ENCODE measurements at regions not wholly inside any gene's neighbourhood (a gene's known extent, or its start where the extent isn't known, plus 50 kb on each side); places are given as distances from the start of the nearest gene placed in this dataset.

DNA sequence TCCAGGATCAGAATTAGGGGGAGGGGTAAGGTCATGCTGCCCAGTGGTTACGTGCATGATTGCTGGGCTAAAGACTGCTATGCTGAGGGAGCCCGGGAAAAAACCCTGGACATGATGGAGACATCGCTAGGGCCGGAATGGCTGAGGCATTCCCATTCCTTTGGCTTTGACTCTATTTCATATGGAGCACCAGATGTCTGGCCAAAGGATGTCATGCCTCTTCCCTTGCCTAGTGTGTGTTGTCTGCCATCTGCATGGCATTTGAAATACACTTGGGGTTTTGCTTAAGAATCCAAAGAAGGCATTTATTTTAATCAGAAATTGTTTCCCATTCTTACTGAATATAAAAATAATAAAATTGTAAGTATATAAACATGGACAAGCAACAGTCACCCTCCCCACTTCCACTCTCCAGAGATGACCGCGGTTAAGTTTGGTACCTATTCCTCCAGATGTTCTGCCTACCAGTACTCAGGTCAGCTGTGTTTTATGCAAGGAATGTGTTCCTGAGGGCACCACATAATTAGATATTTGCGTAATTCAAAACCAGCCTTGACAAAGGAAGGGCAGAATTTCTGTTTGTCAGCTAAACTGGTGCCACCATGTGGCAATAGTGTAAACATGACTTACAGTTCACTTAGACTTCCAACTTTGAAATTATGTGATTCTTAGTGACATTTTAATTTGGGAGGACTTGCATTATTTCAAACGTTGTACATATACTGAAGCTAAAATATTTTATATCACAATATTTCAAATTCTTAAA is 105.9 kb downstream of the CT47B1 start:
- no peaks in the 10 kb centered on the region for H3K36me3 ChIP-seq (ENCODE audit: control insufficient read depth in 2 of 2, extremely low read depth in 1 of 2, insufficient read depth in 2 of 2, low read length in 2 of 2)
- ChIA-PET CTCF (interaction anchor here (0.6 to 2.2 kb wide), 8 partner anchors 21 to 252 kb away, joined by 3 to 9 read pairs (median 3); no protein-coding TSS in a partner anchor), POLR2A (interaction anchor here (1.6 kb wide), 1 partner anchor 97 kb away, joined by 4 read pairs; no protein-coding TSS in a partner anchor)
- no peaks in the 10 kb centered on the region for H3K79me2 ChIP-seq (ENCODE audit: control insufficient read depth, insufficient read depth, low read length)
- H3K27me3 ChIP-seq (ENCODE audit: control insufficient read depth in 2 of 2, insufficient read depth in 2 of 2, low read length in 2 of 2) = no peaks in the 10 kb centered on the region
- peak; percentile 88 for FAIRE-seq
- intact Hi-C loops (cut with micrococcal nuclease) = loop anchor here (1.0 to 2.0 kb wide), 7 partner anchors 25 to 271 kb away; partner anchors contain the start of gene MCTS1
- peak; percentile 68 for DNase-seq (ENCODE audit: low read depth, low spot score)
- H3K4me1 ChIP-seq (ENCODE audit: control insufficient read depth, extremely low read depth, insufficient read depth, low read length) = peaks cover 24% of the 10 kb centered on the region
- no peaks in the 10 kb centered on the region for H3K9me3 ChIP-seq (replicated peaks; ENCODE audit: control insufficient read depth, insufficient read depth, low read length)
- H3K9me1 ChIP-seq (replicated peaks; ENCODE audit: control insufficient read depth, extremely low read depth, insufficient read depth, low read length) = no peaks in the 10 kb centered on the region
- BruUV-seq (replicated peaks) = TSS peak; percentile 60
- peak overlapping the region; percentile 65 for H3K9ac ChIP-seq (replicated peaks; ENCODE audit: extremely low read depth, insufficient read depth, low read length)
- H3K4me2 ChIP-seq (ENCODE audit: insufficient read depth, low read length) = no peak overlapping the region
- dilution Hi-C loops (cut with MboI; ENCODE audit: extremely low pct_ligation_motif_present, low sequenced_read_pairs) = no loop called here
- no peaks in the 10 kb centered on the region for H4K20me1 ChIP-seq (replicated peaks; ENCODE audit: control insufficient read depth, extremely low read depth, insufficient read depth, low read length)
- no peak overlapping the region for H2AFZ ChIP-seq (ENCODE audit: low read depth, low read length)
- no peak overlapping the region for H3K4me3 ChIP-seq (replicated peaks in 1 of 3; ENCODE audit: insufficient read depth in 1 of 3, low read depth in 1 of 3, low read length in 3 of 3)
- peak overlapping the region; percentile 96 for H3K27ac ChIP-seq (ENCODE audit: insufficient read depth, low read depth, low read length)
- TF ChIP-seq FOS (IDR thresholded peaks at IDR 0.05; ENCODE audit: borderline replicate concordance, insufficient read depth, low read length) = no peak
- TF ChIP-seq, protein P1, sequence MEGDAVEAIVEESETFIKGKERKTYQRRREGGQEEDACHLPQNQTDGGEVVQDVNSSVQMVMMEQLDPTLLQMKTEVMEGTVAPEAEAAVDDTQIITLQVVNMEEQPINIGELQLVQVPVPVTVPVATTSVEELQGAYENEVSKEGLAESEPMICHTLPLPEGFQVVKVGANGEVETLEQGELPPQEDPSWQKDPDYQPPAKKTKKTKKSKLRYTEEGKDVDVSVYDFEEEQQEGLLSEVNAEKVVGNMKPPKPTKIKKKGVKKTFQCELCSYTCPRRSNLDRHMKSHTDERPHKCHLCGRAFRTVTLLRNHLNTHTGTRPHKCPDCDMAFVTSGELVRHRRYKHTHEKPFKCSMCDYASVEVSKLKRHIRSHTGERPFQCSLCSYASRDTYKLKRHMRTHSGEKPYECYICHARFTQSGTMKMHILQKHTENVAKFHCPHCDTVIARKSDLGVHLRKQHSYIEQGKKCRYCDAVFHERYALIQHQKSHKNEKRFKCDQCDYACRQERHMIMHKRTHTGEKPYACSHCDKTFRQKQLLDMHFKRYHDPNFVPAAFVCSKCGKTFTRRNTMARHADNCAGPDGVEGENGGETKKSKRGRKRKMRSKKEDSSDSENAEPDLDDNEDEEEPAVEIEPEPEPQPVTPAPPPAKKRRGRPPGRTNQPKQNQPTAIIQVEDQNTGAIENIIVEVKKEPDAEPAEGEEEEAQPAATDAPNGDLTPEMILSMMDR (IDR thresholded peaks at IDR 0.05; ENCODE audit: extremely low read depth in 1 of 2, insufficient read depth in 1 of 2, low read depth in 1 of 2, low read length in 2 of 2) = peak in 1 of 2 donors; percentile 23

DNA sequence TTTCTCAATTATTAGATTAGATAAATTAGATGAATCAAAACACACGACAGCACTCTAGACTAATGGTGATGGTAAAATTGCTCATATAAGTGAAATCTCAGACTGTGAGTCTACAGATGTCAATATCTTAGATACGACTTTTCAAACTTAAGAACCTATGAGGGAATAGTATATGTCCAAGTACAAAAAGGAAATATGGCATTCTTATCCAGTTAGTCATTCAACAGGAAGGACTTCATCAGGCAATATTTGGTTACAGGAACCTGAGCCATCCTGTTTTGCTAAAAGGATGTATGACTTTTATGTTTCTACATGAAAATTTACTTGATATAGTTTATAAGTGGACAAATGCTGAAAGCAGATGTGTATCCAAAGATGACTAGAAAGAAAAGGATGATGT is 107.0 kb downstream of the CT47B1 start:
- Histone ChIP-seq H4K20me1 (replicated peaks; ENCODE audit: control insufficient read depth, extremely low read depth, insufficient read depth, low read length) (no peaks in the 10 kb centered on the region), H3K4me1 (ENCODE audit: control insufficient read depth, extremely low read depth, insufficient read depth, low read length) (peaks cover 24% of the 10 kb centered on the region), H3K27ac (ENCODE audit: insufficient read depth, low read depth, low read length) (peak overlapping the region; percentile 96), H3K36me3 (ENCODE audit: control insufficient read depth in 2 of 2, extremely low read depth in 1 of 2, insufficient read depth in 2 of 2, low read length in 2 of 2) (no peaks in the 10 kb centered on the region), H2AFZ (ENCODE audit: low read depth, low read length) (no peak overlapping the region), H3K79me2 (ENCODE audit: control insufficient read depth, insufficient read depth, low read length) (no peaks in the 10 kb centered on the region), H3K9me3 (replicated peaks; ENCODE audit: control insufficient read depth, insufficient read depth, low read length) (no peaks in the 10 kb centered on the region), H3K9me1 (replicated peaks; ENCODE audit: control insufficient read depth, extremely low read depth, insufficient read depth, low read length) (no peaks in the 10 kb centered on the region), H3K27me3 (ENCODE audit: control insufficient read depth in 2 of 2, insufficient read depth in 2 of 2, low read length in 2 of 2) (no peaks in the 10 kb centered on the region), H3K4me2 (ENCODE audit: insufficient read depth, low read length) (peak overlapping the region; percentile 67), H3K9ac (replicated peaks; ENCODE audit: extremely low read depth, insufficient read depth, low read length) (peak overlapping the region; percentile 48), H3K4me3 (replicated peaks in 1 of 3; ENCODE audit: insufficient read depth in 1 of 3, low read depth in 1 of 3, low read length in 3 of 3) (no peak overlapping the region)
- FAIRE-seq = peak; percentile 100
- peak; percentile 77 for DNase-seq (ENCODE audit: low read depth, low spot score)
- intact Hi-C loops (cut with micrococcal nuclease) = loop anchor here (1.0 to 2.0 kb wide), 6 partner anchors 19 to 207 kb away; no protein-coding TSS in a partner anchor
- POLR2A ChIA-PET = interaction anchor here (1.6 kb wide), 1 partner anchor 96 kb away, joined by 4 read pairs; no protein-coding TSS in a partner anchor
- dilution Hi-C loops (cut with MboI; ENCODE audit: extremely low pct_ligation_motif_present, low sequenced_read_pairs) = no loop called here
- no TSS peak for BruUV-seq (replicated peaks)
- CTCF ChIA-PET = interaction anchor here (1.2 to 2.2 kb wide), 4 partner anchors 20 to 219 kb away, joined by 3 to 9 read pairs (median 4); no protein-coding TSS in a partner anchor
- TF ChIP-seq, protein P2, sequence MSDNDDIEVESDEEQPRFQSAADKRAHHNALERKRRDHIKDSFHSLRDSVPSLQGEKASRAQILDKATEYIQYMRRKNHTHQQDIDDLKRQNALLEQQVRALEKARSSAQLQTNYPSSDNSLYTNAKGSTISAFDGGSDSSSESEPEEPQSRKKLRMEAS (IDR thresholded peaks at IDR 0.05; ENCODE audit: insufficient read depth, insufficient read length) = no peak
- TF ChIP-seq JUN (IDR thresholded peaks at IDR 0.05; ENCODE audit: borderline replicate concordance, insufficient read depth, insufficient read length, low read depth) (peak; percentile 80), FOS (IDR thresholded peaks at IDR 0.05; ENCODE audit: borderline replicate concordance, insufficient read depth, low read length) (peak; percentile 63), GATA2 (IDR thresholded peaks at IDR 0.05; ENCODE audit: insufficient read depth, insufficient read length, low read depth, low read length) (no peak), POLR2A (IDR thresholded peaks at IDR 0.05; ENCODE audit: low read depth, low read length) (no peak)
